SH-SY5Y (cell line): ENCODE measurements at regions not wholly inside any gene's neighbourhood (a gene's known extent, or its start where the extent isn't known, plus 50 kb on each side); places are given as distances from the start of the nearest gene placed in this dataset.

Experiments used
- GATA2 ChIP-seq: IDR thresholded peaks from 2 replicates; pipeline ENCODE4 v1.6.1; 2011; ENCODE audit warnings: mild to moderate bottlenecking, low read depth, low read length
- GATA3 ChIP-seq: IDR thresholded peaks from 2 replicates; pipeline ENCODE4 v1.6.1; 2011; ENCODE audit warnings: low read depth, mild to moderate bottlenecking, low read length, moderate library complexity

GRCh38 chr17:36868777-36869176 is 68.5 kb upstream of the LHX1 start:
- TF ChIP-seq GATA3 (no peak), GATA2 (no peak)
